B cell (primary cell): ENCODE measurements at regions not wholly inside any gene's neighbourhood (a gene's known extent, or its start where the extent isn't known, plus 50 kb on each side); places are given as distances from the start of the nearest gene placed in this dataset.
"Not testable (repeated sequence)": the region's sequence is repeated elsewhere in the genome, so short reads cannot be mapped to it uniquely, and the experiment has no call there.

Source experiments
- ATAC-seq: fragments of 200-7000 bp; cut with Tn5 transposase; one replicate; pipeline ENCODE4 v1.10.0; 2021; ENCODE audit warnings: low read depth, mild to moderate bottlenecking, moderate number of reproducible peaks, moderate library complexity
- CTCF ChIA-PET: fragments of 350-600 bp; sonication (Branson Sonifier 250); formaldehyde crosslinking; loops from one replicate; lab custom pipeline; 2021; ENCODE audit warnings: antibody characterized with exemption, inconsistent platforms; lab: Charles Lee
- POLR2A ChIA-PET: fragments of 350-600 bp; sonication (Branson Sonifier 250); formaldehyde crosslinking; loops from one replicate; lab custom pipeline; 2021; ENCODE audit warnings: antibody characterized with exemption; lab: Charles Lee
- DNase-seq: peaks from one replicate; pipeline ENCODE4 v3.0.0; 2013
- H2AFZ ChIP-seq: 2 replicates; pipeline ENCODE4 v1.6.1; 2012; ENCODE audit warnings: mild to moderate bottlenecking, low read depth, low read length; ENCODE audit not compliant: insufficient read depth, poor library complexity, severe bottlenecking
- H3K27ac ChIP-seq, 2 donors: 1 replicate in 1 of 2; 2 replicates in 1 of 2; pipeline ENCODE4 v1.5.1; 2012 to 2013; ENCODE audit warnings: low read length in 2 of 2, mild to moderate bottlenecking in 2 of 2, moderate library complexity in 1 of 2
- H3K27me3 ChIP-seq, 4 experiments: fragments of 200-600 bp in 1 of 4; sonication (generic) in 1 of 4; replicated peaks in 1 of 4; 1 replicate in 2 of 4; 2 replicates in 2 of 4; pipeline versions ENCODE4 v1.6.1 to v1.7.0; 2013 to 2016; ENCODE audit warnings: low read length in 3 of 4, mild to moderate bottlenecking in 2 of 4, mixed read lengths in 1 of 4, moderate library complexity in 1 of 4; ENCODE audit not compliant: insufficient read depth in 4 of 4, control insufficient read depth in 3 of 4; ENCODE audit errors: control extremely low read depth in 1 of 4
- H3K36me3 ChIP-seq, 2 experiments: replicated peaks in 1 of 2; 1 replicate in 1 of 2; 2 replicates in 1 of 2; pipeline versions ENCODE4 v1.6.1 to v1.7.1; 2013; ENCODE audit warnings: low read length in 1 of 2; ENCODE audit not compliant: insufficient read depth in 2 of 2, control insufficient read depth in 1 of 2; ENCODE audit errors: control extremely low read depth in 1 of 2, extremely low read depth in 1 of 2
- H3K4me1 ChIP-seq, 2 donors: fragments of 200-600 bp in 1 of 2; sonication (generic) in 1 of 2; 1 replicate in 1 of 2; 2 replicates in 1 of 2; pipeline versions ENCODE4 v1.5.1 to v1.6.1; 2013 to 2017; ENCODE audit warnings: low read length in 2 of 2; ENCODE audit not compliant: control insufficient read depth in 2 of 2, insufficient read depth in 2 of 2
- H3K4me2 ChIP-seq: replicated peaks from 2 replicates; pipeline ENCODE3; 2012; ENCODE audit warnings: mild to moderate bottlenecking, low read depth, low read length; ENCODE audit not compliant: poor library complexity, severe bottlenecking
- H3K4me3 ChIP-seq, 5 experiments: fragments of 200-600 bp in 1 of 5; sonication (generic) in 1 of 5; 1 replicate in 3 of 5; 2 replicates in 2 of 5; pipeline versions ENCODE4 v1.5.1 to v1.7.0; 2011 to 2016; ENCODE audit warnings: low read length in 4 of 5, mild to moderate bottlenecking in 4 of 5, low read depth in 2 of 5, control low read depth in 1 of 5, moderate library complexity in 1 of 5; ENCODE audit not compliant: insufficient read depth in 1 of 5; ENCODE audit errors: control extremely low read depth in 1 of 5, extremely low read depth in 1 of 5
- H3K79me2 ChIP-seq: fragments of 200-600 bp; sonication (generic); one replicate; pipeline ENCODE4 v1.6.0; 2016; ENCODE audit warnings: low read length; ENCODE audit not compliant: control insufficient read depth, insufficient read depth
- H3K9ac ChIP-seq: fragments of 200-600 bp; sonication (generic); 2 replicates; pipeline ENCODE4 v1.6.1; 2017; ENCODE audit warnings: mild to moderate bottlenecking, low read length, moderate library complexity
- H3K9me3 ChIP-seq, 3 donors: one replicate each; pipeline versions ENCODE4 v1.6.1 to v1.7.1; 2013; ENCODE audit warnings: low read length in 2 of 3; ENCODE audit not compliant: control insufficient read depth in 2 of 3, insufficient read depth in 1 of 3; ENCODE audit errors: control extremely low read depth in 1 of 3
- H4K20me1 ChIP-seq: 2 replicates; pipeline ENCODE4 v1.6.0; 2012; ENCODE audit warnings: mild to moderate bottlenecking, low read length; ENCODE audit not compliant: insufficient read depth, control insufficient read depth, poor library complexity, severe bottlenecking
- H3K27ac Mint-ChIP-seq: one replicate; pipeline ENCODE4 v1.8.0; 2021; ENCODE audit warnings: mixed read lengths
- H3K27me3 Mint-ChIP-seq: one replicate; pipeline ENCODE4 v1.8.0; 2021; ENCODE audit warnings: mixed read lengths
- H3K4me1 Mint-ChIP-seq: one replicate; pipeline ENCODE4 v1.8.0; 2021; ENCODE audit warnings: mixed read lengths
- H3K4me3 Mint-ChIP-seq: one replicate; pipeline ENCODE4 v1.8.0; 2021; ENCODE audit warnings: mixed read lengths
- H3K9me3 Mint-ChIP-seq: one replicate; pipeline ENCODE4 v1.8.0; 2022; ENCODE audit warnings: mixed read lengths; ENCODE audit not compliant: insufficient read depth
- CTCF ChIP-seq: fragments of 200-600 bp; IDR thresholded peaks from one replicate; pipeline ENCODE4 v1.8.0; 2022; ENCODE audit warnings: antibody characterized with exemption, mild to moderate bottlenecking
- EZH2 ChIP-seq: IDR thresholded peaks from 2 replicates; pipeline ENCODE4 v1.6.1; 2012; ENCODE audit warnings: borderline replicate concordance, low read depth, mild to moderate bottlenecking, moderate library complexity, low read length; ENCODE audit not compliant: insufficient read depth, poor library complexity, severe bottlenecking
- WGBS: methylation state at CpG from one replicate; pipeline ENCODE4 v1.1.5; 2013; ENCODE audit warnings: missing lambda C conversion rate; ENCODE audit not compliant: insufficient coverage; 5-methylcytosine and 5-hydroxymethylcytosine counted together
- intact Hi-C: fragments of 100-400 bp; cut with micrococcal nuclease; formaldehyde crosslinking; loops from one replicate; pipeline ENCODE4 v1.10.0; 2022

DNA sequence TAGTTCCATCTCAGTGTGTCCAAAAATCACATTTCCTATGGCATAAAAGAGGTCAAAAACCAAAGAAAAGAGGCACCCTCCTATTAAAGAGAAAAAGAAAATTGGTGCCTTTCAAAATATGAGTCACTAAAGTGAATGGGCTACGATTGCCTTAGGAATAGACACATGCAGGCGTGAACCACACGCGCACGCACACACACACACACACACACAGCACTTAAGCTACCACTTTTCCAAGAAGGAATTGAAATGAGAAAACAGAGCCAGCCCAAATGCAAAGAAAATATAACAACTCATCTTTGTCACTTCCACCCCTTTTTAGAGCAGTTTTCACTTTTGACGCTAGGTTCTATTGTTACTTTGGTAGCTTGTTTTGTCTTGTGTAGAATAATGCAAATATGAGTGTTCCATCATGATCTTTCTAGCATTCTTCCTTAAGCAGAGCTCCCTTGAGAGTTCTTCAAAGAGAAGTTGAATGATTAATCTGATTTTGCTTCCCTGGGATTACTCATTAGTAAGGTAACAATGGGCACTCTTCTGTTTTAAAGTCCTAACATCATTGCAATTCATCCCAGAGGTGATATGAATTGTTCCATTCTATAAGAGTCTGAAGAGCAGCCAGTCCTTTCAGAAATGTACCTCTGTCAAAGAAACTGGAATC, 239.2 kb upstream of the GNPDA2 start:
- no peak overlapping the region for H3K27ac Mint-ChIP-seq
- ATAC-seq: no peak
- H4K20me1 ChIP-seq: no peaks in the 10 kb centered on the region

GRCh38 chr4:44964086-44964485, 237.7 kb upstream of the GNPDA2 start:
- H3K9me3 ChIP-seq: peaks cover 0 to 11% (median 0%) of the 10 kb centered on the region in 3 donors
- H3K9me3 Mint-ChIP-seq: peaks cover 11% of the 10 kb centered on the region
- intact Hi-C loops, H2AFZ ChIP-seq, H3K79me2 ChIP-seq, ATAC-seq, H3K4me2 ChIP-seq, H3K4me3 Mint-ChIP-seq, H3K9ac ChIP-seq, DNase-seq, H3K4me1 ChIP-seq, H3K27ac ChIP-seq, H3K36me3 ChIP-seq, CTCF ChIA-PET, H3K27me3 Mint-ChIP-seq, H3K4me1 Mint-ChIP-seq, H3K27me3 ChIP-seq, H3K27ac Mint-ChIP-seq, H4K20me1 ChIP-seq, H3K4me3 ChIP-seq, POLR2A ChIA-PET: not testable (repeated sequence)
- 89% methylated on average over 2 of the region's 5 CpGs for whole genome bisulfite sequencing

More for the DNA sequence above, 239.2 kb upstream of the GNPDA2 start:
- Histone ChIP-seq H3K4me2 (no peak overlapping the region), H3K4me3 (no peak overlapping the region), H3K79me2 (no peaks in the 10 kb centered on the region), H3K9ac (no peak overlapping the region), H3K27ac (no peak overlapping the region), H3K4me1 (no peaks in the 10 kb centered on the region), H3K27me3 (no peaks in the 10 kb centered on the region), H3K9me3 (peaks cover 0 to 11% (median 0%) of the 10 kb centered on the region in 3 donors), H3K36me3 (no peaks in the 10 kb centered on the region), H2AFZ (no peak overlapping the region)
- DNase-seq: no peak
- ChIA-PET POLR2A (no interaction called here), CTCF (no interaction called here)
- Mint-ChIP-seq H3K4me1 (no peaks in the 10 kb centered on the region), H3K9me3 (peaks cover 10% of the 10 kb centered on the region), H3K4me3 (no peak overlapping the region), H3K27me3 (no peaks in the 10 kb centered on the region)
- TF ChIP-seq EZH2 (no peak), CTCF (no peak)
- intact Hi-C loops: no loop called here
- 90% methylated on average over 2 of the region's 6 CpGs for WGBS
